Dendritic cell treated with granulocyte-macrophage colony-stimulating factor and Interleukin-4, amounts not matched to agents 40 ng/mL and 50 ng/mL, for 4 days (primary cell): ENCODE measurements at regions not wholly inside any gene's neighbourhood (a gene's known extent, or its start where the extent isn't known, plus 50 kb on each side); places are given as distances from the start of the nearest gene placed in this dataset.

Experiments used
- H3K27ac Mint-ChIP-seq: one replicate; pipeline ENCODE4 v1.8.0; 2022; ENCODE audit warnings: mild to moderate bottlenecking, mixed read lengths
- H3K27me3 Mint-ChIP-seq: one replicate; pipeline ENCODE4 v1.8.0; 2022; ENCODE audit warnings: mild to moderate bottlenecking, mixed read lengths
- H3K36me3 Mint-ChIP-seq: one replicate; pipeline ENCODE4 v1.8.0; 2022; ENCODE audit warnings: low read depth, mixed read lengths
- H3K4me1 Mint-ChIP-seq: one replicate; pipeline ENCODE4 v1.8.0; 2022; ENCODE audit warnings: low read depth, mixed read lengths
- H3K4me3 Mint-ChIP-seq: one replicate; pipeline ENCODE4 v1.8.0; 2022; ENCODE audit warnings: mild to moderate bottlenecking, moderate library complexity, mixed read lengths
- H3K9me3 Mint-ChIP-seq: one replicate; pipeline ENCODE4 v1.8.0; 2022; ENCODE audit warnings: mixed read lengths
- intact Hi-C: fragments of 100-400 bp; cut with micrococcal nuclease; formaldehyde crosslinking; loops from one replicate; pipeline ENCODE4 v1.15.0; 2022

DNA sequence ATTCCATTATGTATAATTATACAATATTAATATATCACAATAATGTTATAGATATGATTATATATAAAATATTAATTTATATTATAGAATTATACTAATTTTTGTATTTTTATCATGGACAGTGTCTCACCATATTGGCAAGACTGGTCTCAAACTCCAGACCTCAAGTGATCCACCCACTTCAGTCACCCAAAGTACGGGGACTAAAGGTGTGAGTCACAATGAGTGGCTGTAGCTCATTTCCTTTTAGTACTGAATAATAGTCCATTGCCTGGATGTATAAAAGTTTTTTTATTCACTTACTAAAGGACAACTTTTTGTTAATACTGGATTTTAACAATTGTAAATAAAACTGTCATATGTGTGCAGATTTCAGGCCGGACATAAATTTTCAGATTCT, 417.6 kb upstream of the LINC00305 start:
- peaks cover 30% of the 10 kb centered on the region for H3K9me3 Mint-ChIP-seq
- no peak overlapping the region for H3K4me3 Mint-ChIP-seq
- intact Hi-C loops, result no loop called here
- H3K27ac Mint-ChIP-seq, result no peak overlapping the region
- no peaks in the 10 kb centered on the region for H3K27me3 Mint-ChIP-seq
- no peaks in the 10 kb centered on the region for H3K4me1 Mint-ChIP-seq
- no peaks in the 10 kb centered on the region for H3K36me3 Mint-ChIP-seq

DNA sequence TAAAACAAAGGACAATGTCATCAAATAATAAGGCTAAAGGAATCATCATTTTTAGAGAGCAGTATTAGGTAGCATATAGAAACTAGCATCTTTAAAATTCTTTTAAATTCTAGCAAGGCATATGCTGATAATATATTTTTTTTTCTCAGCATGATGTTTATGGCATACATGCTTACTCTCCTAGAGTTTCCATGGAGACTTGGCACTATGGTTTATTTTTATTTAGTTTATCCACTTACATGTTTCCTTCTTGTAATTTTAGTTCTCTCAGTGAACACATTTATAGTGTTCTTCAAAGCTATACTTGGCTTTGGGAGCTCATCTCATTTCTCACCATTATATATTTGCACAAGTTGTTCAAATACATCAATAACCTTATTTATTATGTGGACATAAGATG, 413.8 kb upstream of the LINC00305 start:
- Mint-ChIP-seq H3K27me3 (no peaks in the 10 kb centered on the region), H3K36me3 (no peaks in the 10 kb centered on the region), H3K4me3 (no peak overlapping the region), H3K4me1 (no peaks in the 10 kb centered on the region), H3K9me3 (peaks cover 8% of the 10 kb centered on the region), H3K27ac (no peak overlapping the region)
- intact Hi-C loops, result no loop called here

DNA sequence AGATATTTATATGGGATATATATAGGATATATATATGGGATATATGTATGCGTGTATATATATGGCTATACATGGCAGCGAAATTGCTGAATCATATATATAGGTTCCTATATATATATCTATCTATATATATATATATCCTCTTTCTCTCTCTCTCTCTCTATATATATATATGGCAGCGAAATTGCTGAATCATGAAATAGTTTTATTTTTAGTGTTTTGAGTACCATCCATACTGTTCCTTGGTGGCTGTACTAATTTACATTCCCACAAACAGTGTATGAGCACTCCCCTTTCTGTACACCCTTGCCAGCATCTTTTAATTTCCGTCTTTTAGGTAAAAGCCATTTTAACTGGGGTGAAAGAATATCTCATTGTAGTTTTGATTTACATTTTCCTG, 397.6 kb upstream of the LINC00305 start:
- no peaks in the 10 kb centered on the region for H3K27me3 Mint-ChIP-seq
- intact Hi-C loops, result no loop called here

DNA sequence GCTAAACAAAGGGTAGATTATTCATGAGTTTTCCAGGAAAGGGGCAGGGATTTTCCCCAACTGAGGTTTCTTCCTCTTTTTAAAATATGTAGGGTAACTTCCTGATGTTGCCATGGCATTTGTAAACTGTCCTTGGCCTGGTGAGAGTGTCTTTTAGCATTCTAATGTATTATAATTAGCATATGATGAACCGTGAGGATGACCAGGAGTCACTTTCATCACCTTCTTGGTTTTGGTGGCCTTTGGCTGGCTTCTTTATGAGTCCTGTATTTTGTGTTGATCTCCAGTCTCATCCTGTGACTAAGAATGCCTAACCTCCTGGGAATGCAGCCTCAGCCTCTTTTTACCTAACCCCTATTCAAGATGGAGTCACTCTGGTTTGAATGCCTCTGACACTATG, 391.0 kb upstream of the LINC00305 start:
- Mint-ChIP-seq H3K4me3 (no peak overlapping the region), H3K27ac (no peak overlapping the region), H3K4me1 (no peaks in the 10 kb centered on the region), H3K27me3 (no peaks in the 10 kb centered on the region), H3K36me3 (no peaks in the 10 kb centered on the region), H3K9me3 (peaks cover 48% of the 10 kb centered on the region)
- intact Hi-C loops, result no loop called here

More for the DNA sequence above, 397.6 kb upstream of the LINC00305 start:
- Mint-ChIP-seq H3K9me3 (peaks cover 24% of the 10 kb centered on the region), H3K4me1 (no peaks in the 10 kb centered on the region), H3K4me3 (no peak overlapping the region), H3K27ac (no peak overlapping the region), H3K36me3 (no peaks in the 10 kb centered on the region)

DNA sequence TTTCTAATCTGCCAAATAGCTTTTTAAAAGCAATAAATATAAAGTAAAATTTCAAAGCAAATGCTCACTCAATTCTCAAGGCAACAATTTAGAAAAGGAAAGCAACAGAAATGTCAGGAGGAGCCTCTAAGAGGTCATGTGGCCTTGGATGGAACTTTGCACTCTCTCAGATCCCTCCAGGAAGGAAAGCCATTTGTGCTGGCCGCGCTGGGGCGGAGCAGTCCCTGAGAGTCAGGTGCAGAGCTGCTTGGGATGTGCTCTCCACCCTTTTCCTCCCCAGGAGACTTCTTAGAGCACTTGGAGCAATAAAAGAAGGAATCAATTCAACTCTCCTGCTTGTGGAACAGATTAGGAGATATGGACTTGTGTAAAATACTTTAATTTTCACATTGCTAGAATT, 379.8 kb upstream of the LINC00305 start:
- Mint-ChIP-seq H3K36me3 (no peaks in the 10 kb centered on the region), H3K4me3 (no peak overlapping the region), H3K27ac (no peak overlapping the region), H3K4me1 (no peaks in the 10 kb centered on the region), H3K9me3 (peaks cover 21% of the 10 kb centered on the region), H3K27me3 (no peaks in the 10 kb centered on the region)
- intact Hi-C loops, result no loop called here

DNA sequence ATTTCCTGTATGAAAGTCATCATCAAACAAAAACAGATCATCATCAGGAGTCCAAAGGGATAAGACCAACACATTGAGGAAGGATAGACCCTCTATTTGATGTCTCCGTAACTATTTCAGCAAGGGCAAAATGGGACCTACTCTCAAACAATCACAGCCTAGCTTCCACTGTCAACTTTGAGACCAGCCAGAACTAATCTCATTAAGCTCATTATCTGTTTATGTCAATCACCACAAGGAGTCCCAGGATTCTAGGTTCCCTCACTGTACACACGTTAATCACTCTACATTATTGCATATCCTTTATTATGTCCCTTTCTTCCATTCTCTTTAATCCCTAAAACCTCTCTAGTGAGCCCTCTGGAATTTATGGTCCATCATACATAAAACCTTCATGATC, 370.3 kb upstream of the LINC00305 start:
- no peak overlapping the region for H3K4me3 Mint-ChIP-seq
- H3K4me1 Mint-ChIP-seq, result no peaks in the 10 kb centered on the region
- no peaks in the 10 kb centered on the region for H3K36me3 Mint-ChIP-seq
- peaks cover 22% of the 10 kb centered on the region for H3K9me3 Mint-ChIP-seq
- no peaks in the 10 kb centered on the region for H3K27me3 Mint-ChIP-seq
- intact Hi-C loops, result no loop called here
- no peak overlapping the region for H3K27ac Mint-ChIP-seq

DNA sequence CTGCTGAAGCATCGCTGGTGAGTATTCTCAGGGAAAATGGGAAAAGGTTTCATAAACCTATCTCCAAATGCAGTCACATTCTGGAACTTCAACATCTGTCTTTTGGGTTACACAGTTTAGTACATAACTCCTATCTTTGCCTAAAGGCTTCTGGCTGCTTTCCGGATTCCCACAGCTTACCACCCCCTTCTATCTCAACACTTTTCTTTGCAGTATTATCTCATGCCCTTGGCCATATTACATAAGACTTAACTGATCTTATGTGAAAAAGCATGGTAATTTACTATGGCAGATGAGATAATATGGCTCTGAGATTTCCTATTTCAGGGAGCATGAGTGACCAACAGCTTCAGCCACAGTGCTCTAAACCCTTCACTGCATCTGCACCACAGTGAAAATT, 369.3 kb upstream of the LINC00305 start:
- Mint-ChIP-seq H3K4me3 (no peak overlapping the region), H3K4me1 (no peaks in the 10 kb centered on the region), H3K27ac (no peak overlapping the region), H3K27me3 (no peaks in the 10 kb centered on the region), H3K36me3 (no peaks in the 10 kb centered on the region), H3K9me3 (peaks cover 21% of the 10 kb centered on the region)
- intact Hi-C loops, result no loop called here

DNA sequence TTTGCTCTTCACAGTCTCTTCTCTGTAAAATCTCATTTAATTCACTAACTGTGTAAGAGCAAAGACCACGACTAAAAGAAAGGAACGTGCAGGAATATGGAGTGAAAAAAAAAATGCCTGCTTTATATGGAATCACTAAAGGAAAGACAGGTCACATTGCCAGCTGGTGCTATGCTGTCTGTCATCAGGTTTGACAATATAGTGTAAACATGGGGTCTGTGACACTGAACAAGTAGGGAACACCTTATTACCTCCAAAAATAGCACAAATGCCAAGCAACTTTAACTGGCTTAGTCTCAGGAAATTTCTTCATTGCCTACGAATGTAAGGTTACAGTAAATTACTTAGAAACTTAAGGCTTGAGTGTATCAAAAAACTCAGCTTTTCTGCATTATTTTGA, 364.5 kb upstream of the LINC00305 start:
- H3K9me3 Mint-ChIP-seq, result no peaks in the 10 kb centered on the region
- no peak overlapping the region for H3K27ac Mint-ChIP-seq
- H3K4me3 Mint-ChIP-seq, result no peak overlapping the region
- intact Hi-C loops, result no loop called here
- H3K36me3 Mint-ChIP-seq, result no peaks in the 10 kb centered on the region
- H3K4me1 Mint-ChIP-seq, result no peaks in the 10 kb centered on the region
- H3K27me3 Mint-ChIP-seq, result no peaks in the 10 kb centered on the region

DNA sequence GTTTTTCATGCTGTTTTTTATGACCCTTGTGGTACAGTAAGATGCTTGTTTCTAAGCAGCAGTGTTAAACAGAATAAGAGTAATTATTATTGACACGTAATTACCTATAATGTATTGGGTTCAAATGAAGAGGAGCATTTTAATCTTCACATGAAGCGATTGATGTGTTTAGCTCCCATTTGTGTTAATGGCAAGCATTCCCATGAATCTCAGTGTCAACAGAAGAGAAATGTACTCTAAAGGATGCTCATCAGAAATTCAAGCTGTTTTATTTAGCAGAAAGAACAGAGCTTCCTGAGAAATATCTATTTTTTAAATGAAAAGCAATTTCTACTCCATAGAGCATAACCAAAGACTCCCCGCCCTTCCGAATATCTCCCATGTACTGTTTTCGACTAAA, 341.3 kb upstream of the LINC00305 start:
- Mint-ChIP-seq H3K4me3 (no peak overlapping the region), H3K4me1 (no peaks in the 10 kb centered on the region), H3K9me3 (no peaks in the 10 kb centered on the region), H3K36me3 (no peaks in the 10 kb centered on the region), H3K27me3 (no peaks in the 10 kb centered on the region), H3K27ac (no peak overlapping the region)
- intact Hi-C loops, result no loop called here

DNA sequence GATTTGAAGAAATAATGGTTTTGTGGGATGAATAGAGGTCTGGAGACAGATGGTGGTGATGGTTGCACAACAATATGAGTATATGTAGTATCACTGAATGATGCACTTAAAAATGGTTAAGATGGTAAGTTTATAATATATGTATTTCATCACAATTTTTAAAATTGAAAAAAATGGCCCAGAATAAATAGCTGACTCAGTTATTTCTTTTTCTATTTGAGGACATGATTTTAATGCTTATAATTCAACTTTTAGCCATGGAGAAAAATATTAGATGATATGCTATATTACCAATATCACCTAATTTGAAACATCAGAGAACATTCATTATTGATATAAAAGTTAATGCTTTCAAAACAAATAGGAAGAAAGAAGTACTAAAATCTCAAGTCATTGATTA, 339.8 kb upstream of the LINC00305 start:
- H3K9me3 Mint-ChIP-seq, result no peaks in the 10 kb centered on the region
- H3K36me3 Mint-ChIP-seq, result no peaks in the 10 kb centered on the region
- H3K27me3 Mint-ChIP-seq, result no peaks in the 10 kb centered on the region
- intact Hi-C loops, result no loop called here
- no peak overlapping the region for H3K4me3 Mint-ChIP-seq
- no peaks in the 10 kb centered on the region for H3K4me1 Mint-ChIP-seq
- no peak overlapping the region for H3K27ac Mint-ChIP-seq

DNA sequence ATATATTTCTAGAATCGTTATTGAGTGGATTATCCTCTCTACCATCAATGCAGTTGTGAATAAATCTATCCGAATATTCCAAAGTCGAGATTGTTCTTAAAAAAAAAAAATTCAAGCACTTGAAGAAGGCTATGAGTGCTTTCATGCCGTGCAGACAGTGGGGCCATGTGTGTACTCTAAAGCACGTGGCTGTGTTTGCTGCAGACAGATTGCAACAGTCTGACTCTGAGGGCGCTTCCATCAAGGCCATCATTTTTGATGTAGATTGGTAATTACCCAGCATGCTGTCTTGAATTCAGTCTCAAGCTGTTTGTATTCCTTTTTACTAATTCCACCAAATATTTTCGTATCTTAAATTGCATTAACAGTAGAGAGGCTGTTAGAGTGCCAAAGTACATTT, 325.9 kb upstream of the LINC00305 start:
- H3K27me3 Mint-ChIP-seq, result no peaks in the 10 kb centered on the region
- H3K36me3 Mint-ChIP-seq, result no peaks in the 10 kb centered on the region
- intact Hi-C loops, result no loop called here
- no peak overlapping the region for H3K27ac Mint-ChIP-seq
- H3K9me3 Mint-ChIP-seq, result no peaks in the 10 kb centered on the region
- H3K4me3 Mint-ChIP-seq, result no peak overlapping the region
- no peaks in the 10 kb centered on the region for H3K4me1 Mint-ChIP-seq

DNA sequence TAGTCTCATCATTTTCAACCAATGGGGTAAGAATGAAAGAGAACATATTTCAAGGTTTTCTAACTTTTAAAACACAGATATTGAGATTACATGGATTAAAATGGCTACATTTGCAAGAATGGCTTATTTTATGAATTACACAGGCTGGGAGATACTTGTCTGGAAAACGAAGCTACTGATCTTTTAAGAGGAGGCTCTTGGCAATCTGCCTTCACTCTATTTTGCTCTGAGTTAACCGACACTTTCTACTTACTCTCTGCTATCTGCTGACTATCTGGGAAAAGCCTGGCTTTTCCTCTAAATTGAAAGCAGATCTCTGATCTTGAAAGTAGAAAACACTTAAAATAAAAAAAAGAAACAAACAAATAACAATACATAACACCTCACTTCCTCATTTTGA, 325.4 kb upstream of the LINC00305 start:
- Mint-ChIP-seq H3K36me3 (no peaks in the 10 kb centered on the region), H3K9me3 (no peaks in the 10 kb centered on the region), H3K27ac (no peak overlapping the region), H3K4me3 (no peak overlapping the region), H3K27me3 (no peaks in the 10 kb centered on the region), H3K4me1 (no peaks in the 10 kb centered on the region)
- intact Hi-C loops, result no loop called here

DNA sequence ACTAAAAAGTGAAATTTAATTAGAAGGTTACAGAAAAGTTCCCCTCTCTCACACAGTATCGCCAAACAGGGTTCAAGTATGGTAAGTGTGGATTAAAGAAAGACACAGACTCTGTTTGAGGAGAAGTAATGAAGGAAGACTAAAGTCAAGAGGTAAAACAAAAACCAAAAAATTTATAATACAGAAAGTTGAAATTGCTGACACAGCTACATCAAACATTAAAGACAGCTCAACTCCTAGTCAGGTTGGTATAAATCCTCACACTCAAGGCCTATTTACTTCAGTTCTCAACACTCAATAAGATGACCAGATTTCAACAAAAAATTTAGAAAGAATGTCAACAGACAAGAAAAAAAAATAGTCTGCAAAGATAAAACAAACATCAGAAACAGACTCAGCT, 300.5 kb upstream of the LINC00305 start:
- Mint-ChIP-seq H3K9me3 (peaks cover 9% of the 10 kb centered on the region), H3K4me3 (no peak overlapping the region), H3K4me1 (no peaks in the 10 kb centered on the region)

DNA sequence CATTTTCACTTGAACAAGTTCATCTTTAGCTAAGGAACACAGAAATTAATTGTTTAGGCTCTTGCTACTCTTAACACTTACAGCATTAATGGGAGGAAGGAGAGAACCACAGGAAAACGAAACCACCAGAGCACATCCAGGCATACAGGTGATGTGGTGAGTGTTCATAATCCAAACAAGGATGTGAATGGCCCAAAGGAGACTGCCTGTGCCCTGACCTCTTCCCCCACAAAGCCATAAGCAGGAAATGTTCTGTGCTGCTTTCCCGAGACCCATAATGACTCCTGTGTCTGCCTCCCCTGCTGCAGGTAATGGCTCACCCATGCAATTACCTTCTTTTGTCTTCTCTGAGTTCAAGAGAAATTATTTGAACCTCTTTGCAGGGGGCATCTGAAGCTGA, 295.9 kb upstream of the LINC00305 start:
- H3K4me3 Mint-ChIP-seq, result no peak overlapping the region
- no peaks in the 10 kb centered on the region for H3K27me3 Mint-ChIP-seq
- H3K27ac Mint-ChIP-seq, result no peak overlapping the region
- intact Hi-C loops, result no loop called here
- no peaks in the 10 kb centered on the region for H3K4me1 Mint-ChIP-seq
- no peaks in the 10 kb centered on the region for H3K9me3 Mint-ChIP-seq
- H3K36me3 Mint-ChIP-seq, result no peaks in the 10 kb centered on the region

More for the DNA sequence above, 300.5 kb upstream of the LINC00305 start:
- Mint-ChIP-seq H3K27ac (no peak overlapping the region), H3K27me3 (no peaks in the 10 kb centered on the region), H3K36me3 (no peaks in the 10 kb centered on the region)
- intact Hi-C loops, result no loop called here

DNA sequence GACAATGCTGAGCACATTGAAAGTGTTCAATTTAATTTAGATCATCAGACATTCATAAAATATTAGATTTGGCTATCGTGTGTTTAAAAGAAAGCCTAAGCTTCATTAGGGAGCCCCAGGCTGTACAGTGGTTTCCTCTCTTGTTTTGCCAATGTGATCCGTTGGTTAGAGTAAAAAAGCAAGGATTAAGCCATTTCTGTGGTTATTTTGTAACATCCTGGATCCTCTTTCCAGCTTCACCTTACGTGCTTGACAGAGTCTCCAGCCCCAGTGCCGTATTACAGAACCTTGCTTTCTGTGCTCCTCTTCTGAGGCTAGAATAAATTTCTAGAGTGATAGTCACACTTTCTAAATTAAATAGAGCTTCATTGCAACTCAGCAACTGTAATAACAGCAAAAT, 289.3 kb upstream of the LINC00305 start:
- H3K27me3 Mint-ChIP-seq, result no peaks in the 10 kb centered on the region
- intact Hi-C loops, result no loop called here
- H3K36me3 Mint-ChIP-seq, result no peaks in the 10 kb centered on the region

DNA sequence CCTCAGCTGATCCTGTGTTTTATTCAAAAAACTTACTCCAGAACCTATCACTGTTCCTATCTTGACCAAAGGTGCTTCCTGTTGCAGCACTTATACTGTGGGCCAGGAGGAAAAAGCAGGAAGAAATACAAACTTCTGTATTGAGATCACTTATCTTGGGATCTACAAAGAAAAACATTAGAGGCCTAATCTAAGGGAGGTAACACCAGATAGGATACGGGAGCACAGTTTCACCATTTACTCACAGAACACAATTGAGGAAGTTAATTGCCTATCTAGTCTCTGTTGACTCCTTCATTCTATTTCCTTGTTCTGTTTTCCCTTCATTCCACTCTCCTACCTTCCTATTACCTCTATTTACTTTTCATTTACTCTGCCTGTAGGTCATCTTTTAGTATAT, 287.2 kb upstream of the LINC00305 start:
- Mint-ChIP-seq H3K27me3 (no peaks in the 10 kb centered on the region), H3K4me3 (no peak overlapping the region), H3K27ac (no peak overlapping the region), H3K9me3 (peaks cover 18% of the 10 kb centered on the region), H3K4me1 (peaks cover 6% of the 10 kb centered on the region), H3K36me3 (no peaks in the 10 kb centered on the region)
- intact Hi-C loops, result no loop called here

More for the DNA sequence above, 289.3 kb upstream of the LINC00305 start:
- no peak overlapping the region for H3K27ac Mint-ChIP-seq
- no peak overlapping the region for H3K4me3 Mint-ChIP-seq
- peaks cover 6% of the 10 kb centered on the region for H3K4me1 Mint-ChIP-seq
- peaks cover 15% of the 10 kb centered on the region for H3K9me3 Mint-ChIP-seq
